Mesothelial cell of epicardium (in vitro differentiated cells): ENCODE measurements at regions not wholly inside any gene's neighbourhood (a gene's known extent, or its start where the extent isn't known, plus 50 kb on each side); places are given as distances from the start of the nearest gene placed in this dataset.
A peak's percentile ranks its signal among the peaks of the same experiment; 100 is the strongest.

ENCODE experiments used
- DNase-seq, 2 experiments: peaks; one replicate each; pipeline ENCODE4 v3.0.0; 2021; ENCODE audit warnings: low spot score in 2 of 2; ENCODE audit not compliant: unreplicated experiment in 2 of 2
- H3K27ac Mint-ChIP-seq: 2 replicates; pipeline ENCODE4 v1.8.0; 2021; ENCODE audit warnings: mixed read lengths
- H3K27me3 Mint-ChIP-seq: 2 replicates; pipeline ENCODE4 v1.8.0; 2021; ENCODE audit warnings: low read depth, mixed read lengths
- H3K36me3 Mint-ChIP-seq: 2 replicates; pipeline ENCODE4 v1.8.0; 2021; ENCODE audit warnings: mixed read lengths
- H3K4me1 Mint-ChIP-seq: 2 replicates; pipeline ENCODE4 v1.8.0; 2021; ENCODE audit warnings: mixed read lengths
- H3K4me3 Mint-ChIP-seq: 2 replicates; pipeline ENCODE4 v1.8.0; 2021; ENCODE audit warnings: mild to moderate bottlenecking, moderate library complexity, mixed read lengths
- H3K9me3 Mint-ChIP-seq: 2 replicates; pipeline ENCODE4 v1.8.0; 2021; ENCODE audit warnings: mixed read lengths
- TF ChIP-seq, protein P1 (sequence below): fragments of 200-600 bp; sonication (generic); IDR thresholded peaks from one replicate; pipeline ENCODE4 v1.5.0; 2021; ENCODE audit warnings: antibody characterized with exemption; ENCODE audit not compliant: unreplicated experiment

DNA sequence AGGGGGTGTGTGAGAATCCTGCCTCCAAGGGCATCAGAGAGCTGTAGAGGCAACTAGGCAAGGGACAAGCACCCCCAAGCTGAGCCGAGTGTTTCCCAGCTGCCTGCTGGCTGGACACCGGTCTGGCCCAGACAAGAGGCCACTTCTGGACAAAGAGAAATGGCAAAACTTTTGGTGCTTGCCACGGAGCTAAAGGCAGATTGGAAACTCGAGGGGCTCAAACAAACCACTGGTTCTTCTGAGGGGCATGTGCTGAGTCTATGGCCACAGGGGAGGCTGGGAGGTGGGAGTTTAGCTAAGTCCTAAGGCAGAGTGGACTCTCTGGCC lies 66.5 kb upstream of the INPP5A start:
- TF ChIP-seq, protein P1, sequence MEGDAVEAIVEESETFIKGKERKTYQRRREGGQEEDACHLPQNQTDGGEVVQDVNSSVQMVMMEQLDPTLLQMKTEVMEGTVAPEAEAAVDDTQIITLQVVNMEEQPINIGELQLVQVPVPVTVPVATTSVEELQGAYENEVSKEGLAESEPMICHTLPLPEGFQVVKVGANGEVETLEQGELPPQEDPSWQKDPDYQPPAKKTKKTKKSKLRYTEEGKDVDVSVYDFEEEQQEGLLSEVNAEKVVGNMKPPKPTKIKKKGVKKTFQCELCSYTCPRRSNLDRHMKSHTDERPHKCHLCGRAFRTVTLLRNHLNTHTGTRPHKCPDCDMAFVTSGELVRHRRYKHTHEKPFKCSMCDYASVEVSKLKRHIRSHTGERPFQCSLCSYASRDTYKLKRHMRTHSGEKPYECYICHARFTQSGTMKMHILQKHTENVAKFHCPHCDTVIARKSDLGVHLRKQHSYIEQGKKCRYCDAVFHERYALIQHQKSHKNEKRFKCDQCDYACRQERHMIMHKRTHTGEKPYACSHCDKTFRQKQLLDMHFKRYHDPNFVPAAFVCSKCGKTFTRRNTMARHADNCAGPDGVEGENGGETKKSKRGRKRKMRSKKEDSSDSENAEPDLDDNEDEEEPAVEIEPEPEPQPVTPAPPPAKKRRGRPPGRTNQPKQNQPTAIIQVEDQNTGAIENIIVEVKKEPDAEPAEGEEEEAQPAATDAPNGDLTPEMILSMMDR, result no peak
- peaks cover 8% of the 10 kb centered on the region for H3K9me3 Mint-ChIP-seq
- peaks cover 17% of the 10 kb centered on the region for H3K4me1 Mint-ChIP-seq
- peaks cover 1% of the 10 kb centered on the region for H3K27me3 Mint-ChIP-seq
- H3K4me3 Mint-ChIP-seq, result no peak overlapping the region
- peaks cover 4% of the 10 kb centered on the region for H3K36me3 Mint-ChIP-seq
- peak overlapping the region; percentile 53 for H3K27ac Mint-ChIP-seq
- DNase-seq, result no peak

DNA sequence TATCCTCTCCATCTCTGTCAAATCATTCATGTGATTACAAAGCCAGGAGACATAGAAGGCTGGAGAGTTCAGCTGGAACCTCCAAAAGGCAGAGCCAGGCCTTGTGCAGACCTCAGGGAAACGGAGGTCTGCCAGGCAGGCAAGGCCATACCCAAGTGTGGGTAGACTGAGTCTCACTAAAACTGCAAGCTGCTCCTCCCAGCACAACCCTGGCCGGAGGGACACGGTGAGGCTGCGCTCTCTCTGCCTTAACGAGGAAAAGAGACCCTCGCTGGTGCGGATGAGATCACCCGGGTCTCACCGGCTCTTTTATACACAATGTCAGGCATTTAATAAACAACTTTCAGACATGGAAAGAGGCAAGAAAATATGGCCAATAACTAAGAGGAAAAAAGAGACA lies 66.1 kb upstream of the INPP5A start:
- Mint-ChIP-seq H3K4me1 (peaks cover 17% of the 10 kb centered on the region), H3K36me3 (peaks cover 4% of the 10 kb centered on the region)
- TF ChIP-seq, protein P1, result no peak

DNA sequence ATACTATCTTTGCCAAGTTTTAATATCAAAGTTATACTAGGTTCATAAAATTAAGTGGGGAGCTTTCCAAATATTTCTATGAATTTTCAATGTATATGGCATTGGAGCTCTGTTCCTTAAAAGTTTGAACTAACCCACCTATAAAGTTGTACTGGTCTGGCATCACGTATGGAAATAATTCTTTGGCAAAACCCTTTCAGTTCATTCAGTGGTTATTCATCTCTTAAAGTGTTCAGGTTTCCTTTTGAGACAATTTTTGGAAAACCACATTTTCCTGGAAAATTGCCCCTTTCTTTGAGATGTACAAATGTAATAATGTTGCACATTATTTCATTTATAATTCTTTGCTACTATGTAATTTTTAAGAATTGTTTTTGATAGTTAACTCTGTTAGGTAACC lies 62.5 kb upstream of the INPP5A start:
- Mint-ChIP-seq H3K4me3 (no peak overlapping the region), H3K4me1 (peaks cover 6% of the 10 kb centered on the region), H3K36me3 (peaks cover 4% of the 10 kb centered on the region), H3K27ac (no peak overlapping the region), H3K9me3 (peaks cover 8% of the 10 kb centered on the region), H3K27me3 (peaks cover 1% of the 10 kb centered on the region)
- TF ChIP-seq, protein P1, result no peak
- no peak for DNase-seq

More for the DNA sequence above, 66.1 kb upstream of the INPP5A start:
- Mint-ChIP-seq H3K4me3 (no peak overlapping the region), H3K27ac (no peak overlapping the region), H3K27me3 (peaks cover 1% of the 10 kb centered on the region), H3K9me3 (peaks cover 8% of the 10 kb centered on the region)
- no peak for DNase-seq

DNA sequence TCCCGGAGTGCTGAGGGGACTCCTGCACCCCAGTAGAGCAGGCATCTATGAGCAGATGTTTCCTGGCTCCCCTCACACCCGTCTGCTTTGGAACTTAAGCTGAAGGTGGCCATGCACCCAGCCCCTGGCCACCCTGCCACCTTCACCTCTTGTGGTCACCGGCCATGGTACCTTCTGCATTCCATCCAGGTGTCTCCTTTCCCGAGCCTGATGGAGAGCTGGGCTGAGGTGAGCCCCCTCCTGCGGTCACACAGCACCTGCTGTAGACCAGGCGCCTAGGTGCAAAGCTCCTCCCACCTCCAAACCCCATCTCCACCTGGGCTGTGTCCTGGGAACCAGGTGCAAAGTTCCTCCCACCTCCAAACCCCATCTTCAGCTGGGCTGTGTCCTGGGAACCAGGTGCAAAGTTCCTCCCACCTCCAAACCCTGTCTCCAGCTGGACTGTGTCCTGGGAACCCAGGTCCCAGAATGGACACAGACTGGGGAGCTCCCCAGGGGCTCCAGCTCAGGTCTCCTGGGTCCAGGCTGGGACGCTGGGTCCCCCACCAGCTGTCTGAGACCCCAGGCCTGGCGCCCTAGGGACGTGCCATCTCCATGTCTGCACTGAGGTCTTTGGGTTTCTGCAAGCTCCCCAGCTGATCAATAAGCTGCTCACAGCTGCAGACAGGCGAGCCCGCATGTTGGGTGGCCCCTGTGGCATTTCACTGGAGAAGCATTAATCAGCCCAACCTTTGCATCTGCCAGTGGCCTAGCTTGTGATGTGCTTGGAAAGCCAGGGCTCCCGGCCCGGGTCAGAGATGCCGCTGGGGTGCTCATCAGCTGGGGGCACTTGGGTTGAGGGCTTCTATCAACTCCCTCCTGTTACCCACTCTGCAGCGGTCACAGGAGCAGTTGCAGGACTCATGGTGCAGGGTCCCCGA lies 61.2 kb upstream of the INPP5A start:
- Mint-ChIP-seq H3K27me3 (peaks cover 1% of the 10 kb centered on the region), H3K4me1 (peaks cover 8% of the 10 kb centered on the region), H3K27ac (no peak overlapping the region), H3K9me3 (peaks cover 8% of the 10 kb centered on the region), H3K4me3 (no peak overlapping the region), H3K36me3 (peaks cover 1% of the 10 kb centered on the region)
- TF ChIP-seq, protein P1, result no peak
- DNase-seq, result no peak

DNA sequence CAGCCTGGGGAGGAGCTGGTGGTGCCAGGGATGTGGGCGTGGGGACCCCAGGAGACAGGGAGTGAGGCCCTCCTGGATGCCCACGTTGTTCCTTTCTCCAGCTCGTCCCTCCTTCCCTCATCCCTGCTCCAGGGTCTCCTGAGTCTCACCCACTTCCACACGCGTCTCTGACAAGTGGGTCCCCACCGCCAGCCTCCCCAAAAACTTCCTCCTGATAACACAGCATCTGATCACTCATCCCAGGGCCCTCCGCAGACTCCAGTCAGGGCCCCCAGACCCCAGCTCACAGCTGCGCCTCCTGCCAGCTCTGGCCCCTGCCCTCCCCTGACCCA lies 60.6 kb upstream of the INPP5A start:
- H3K4me3 Mint-ChIP-seq, result no peak overlapping the region
- no peak overlapping the region for H3K27ac Mint-ChIP-seq
- H3K36me3 Mint-ChIP-seq, result peaks cover 1% of the 10 kb centered on the region
- DNase-seq, result no peak
- peaks cover 1% of the 10 kb centered on the region for H3K27me3 Mint-ChIP-seq
- TF ChIP-seq, protein P1, result no peak
- H3K9me3 Mint-ChIP-seq, result peaks cover 7% of the 10 kb centered on the region
- peaks cover 14% of the 10 kb centered on the region for H3K4me1 Mint-ChIP-seq
